ENCODE measurements at regions not wholly inside any gene's neighbourhood (a gene's known extent, or its start where the extent isn't known, plus 50 kb on each side); places are given as distances from the start of the nearest gene placed in this dataset.

DNA sequence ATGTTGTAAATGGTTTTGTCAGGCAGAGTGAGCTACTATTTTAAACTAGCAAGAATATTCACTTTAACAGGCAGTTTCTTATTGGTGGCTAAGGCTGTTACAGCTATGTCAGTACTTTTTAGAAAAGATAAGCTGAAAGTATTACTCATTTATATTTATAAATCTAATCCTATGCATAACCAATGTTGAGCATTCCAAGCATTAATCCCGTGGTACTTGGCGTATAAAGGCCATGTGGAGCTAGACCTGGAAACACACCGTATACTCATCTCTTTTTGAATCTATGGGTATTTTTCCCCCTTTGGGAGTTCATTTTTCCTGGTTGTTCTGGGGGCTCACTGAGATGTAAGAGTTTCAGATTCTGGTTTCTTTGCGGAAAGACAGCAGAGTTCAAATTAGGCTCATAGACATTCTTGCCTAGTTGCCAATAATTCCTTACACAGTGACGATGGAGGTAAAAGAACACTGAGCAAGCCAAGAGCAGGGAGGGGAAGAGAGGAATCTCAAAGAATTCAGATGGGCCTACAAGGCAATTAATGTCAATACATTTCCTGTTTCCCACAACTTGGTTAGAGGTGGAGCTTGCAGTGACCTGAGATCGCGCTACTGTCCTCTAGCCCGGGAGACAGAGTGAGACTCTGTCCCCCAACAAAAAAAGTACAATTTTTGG lies 211.5 kb downstream of the SOX4 start:
- H3K27ac Mint-ChIP-seq, result peak overlapping the region; percentile 0

GRCh38 chr6:21807299-21808044 lies 213.9 kb downstream of the SOX4 start:
- H3K4me3 Mint-ChIP-seq, result no peak overlapping the region
- no peak for DNase-seq
- H3K27ac ChIP-seq (ENCODE audit: low read depth, low read length), result no peak overlapping the region
- H3K9me3 Mint-ChIP-seq, result no peaks in the 10 kb centered on the region
- H3K27me3 ChIP-seq (ENCODE audit: control insufficient read depth, insufficient read depth, low read length, poor library complexity, severe bottlenecking), result no peaks in the 10 kb centered on the region
- peak overlapping the region; percentile 63 for H3K27ac Mint-ChIP-seq
- TF ChIP-seq CTCF (conservative IDR thresholded peaks at IDR 0.05), result no peak
- peaks cover 15% of the 10 kb centered on the region for H3K4me1 Mint-ChIP-seq
- H3K9me3 ChIP-seq (ENCODE audit: control insufficient read depth, low read length), result no peaks in the 10 kb centered on the region
- H3K27me3 Mint-ChIP-seq (ENCODE audit: insufficient read depth), result no peaks in the 10 kb centered on the region
- H3K36me3 ChIP-seq (ENCODE audit: control insufficient read depth, insufficient read depth, low read length), result peaks cover 82% of the 10 kb centered on the region
- H3K4me3 ChIP-seq (ENCODE audit: low read length), result no peak overlapping the region
- peaks cover 4% of the 10 kb centered on the region for H3K4me1 ChIP-seq (ENCODE audit: control insufficient read depth, insufficient read depth, low read length)
- H3K9ac ChIP-seq (ENCODE audit: extremely low read depth, low read length, poor library complexity, severe bottlenecking), result no peak overlapping the region
- WGBS, 2 experiments (ENCODE audit: insufficient coverage in 1 of 2, insufficient read length in 1 of 2), result 88 to 100% methylated on average over 1 of the region's 2 CpGs
- H3K36me3 Mint-ChIP-seq (ENCODE audit: low read depth), result peaks cover 37% of the 10 kb centered on the region

More for the DNA sequence above, 211.5 kb downstream of the SOX4 start:
- peaks cover 88% of the 10 kb centered on the region for H3K36me3 ChIP-seq (ENCODE audit: control insufficient read depth, insufficient read depth, low read length)
- no peak for TF ChIP-seq CTCF (conservative IDR thresholded peaks at IDR 0.05)
- WGBS, 2 experiments (ENCODE audit: insufficient coverage in 1 of 2, insufficient read length in 1 of 2), result 90 to 98% methylated on average over 4 to 8 of the region's 8 CpGs
- H3K9me3 Mint-ChIP-seq, result no peaks in the 10 kb centered on the region
- peaks cover 5% of the 10 kb centered on the region for H3K4me1 ChIP-seq (ENCODE audit: control insufficient read depth, insufficient read depth, low read length)
- H3K27ac ChIP-seq (ENCODE audit: low read depth, low read length), result no peak overlapping the region
- H3K9me3 ChIP-seq (ENCODE audit: control insufficient read depth, low read length), result no peaks in the 10 kb centered on the region
- H3K4me3 ChIP-seq (ENCODE audit: low read length), result no peak overlapping the region
- DNase-seq, result no peak
- H3K4me1 Mint-ChIP-seq, result peaks cover 28% of the 10 kb centered on the region
- H3K27me3 Mint-ChIP-seq (ENCODE audit: insufficient read depth), result no peaks in the 10 kb centered on the region
- no peaks in the 10 kb centered on the region for H3K27me3 ChIP-seq (ENCODE audit: control insufficient read depth, insufficient read depth, low read length, poor library complexity, severe bottlenecking)
- no peak overlapping the region for H3K4me3 Mint-ChIP-seq
- H3K9ac ChIP-seq (ENCODE audit: extremely low read depth, low read length, poor library complexity, severe bottlenecking), result no peak overlapping the region
- H3K36me3 Mint-ChIP-seq (ENCODE audit: low read depth), result peaks cover 34% of the 10 kb centered on the region

DNA sequence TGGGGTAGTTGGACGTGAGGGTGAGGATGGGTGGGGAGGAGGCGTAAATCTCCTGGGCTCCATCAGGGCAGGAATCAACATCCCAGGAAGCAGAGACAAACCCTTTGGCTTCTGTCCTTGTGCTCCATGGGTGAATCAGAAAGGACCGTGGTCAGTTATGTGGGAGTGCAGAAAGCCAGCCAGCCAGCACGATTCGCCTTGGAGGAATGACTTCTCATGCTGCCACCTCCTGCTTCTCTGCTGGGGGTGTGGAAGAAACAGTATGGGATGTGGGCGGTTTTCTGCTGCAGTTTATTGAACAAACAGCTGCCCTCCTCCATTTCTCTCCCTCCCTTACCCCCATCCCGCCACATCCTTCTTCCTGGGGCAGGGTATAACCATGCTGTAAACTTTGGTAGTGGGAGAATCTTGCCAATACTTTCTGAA lies 214.5 kb downstream of the SOX4 start:
- Histone ChIP-seq H3K27me3 (ENCODE audit: control insufficient read depth, insufficient read depth, low read length, poor library complexity, severe bottlenecking) (no peaks in the 10 kb centered on the region), H3K4me3 (ENCODE audit: low read length) (no peak overlapping the region), H3K9me3 (ENCODE audit: control insufficient read depth, low read length) (no peaks in the 10 kb centered on the region), H3K36me3 (ENCODE audit: control insufficient read depth, insufficient read depth, low read length) (peaks cover 82% of the 10 kb centered on the region), H3K4me1 (ENCODE audit: control insufficient read depth, insufficient read depth, low read length) (peaks cover 4% of the 10 kb centered on the region), H3K27ac (ENCODE audit: low read depth, low read length) (no peak overlapping the region), H3K9ac (ENCODE audit: extremely low read depth, low read length, poor library complexity, severe bottlenecking) (no peak overlapping the region)
- 60 to 78% methylated on average over 2 to 7 of the region's 7 CpGs for WGBS, 2 experiments (ENCODE audit: insufficient coverage in 1 of 2, insufficient read length in 1 of 2)
- no peak for TF ChIP-seq CTCF (conservative IDR thresholded peaks at IDR 0.05)
- Mint-ChIP-seq H3K4me1 (peaks cover 15% of the 10 kb centered on the region), H3K4me3 (no peak overlapping the region), H3K9me3 (no peaks in the 10 kb centered on the region), H3K36me3 (ENCODE audit: low read depth) (peaks cover 39% of the 10 kb centered on the region), H3K27me3 (ENCODE audit: insufficient read depth) (no peaks in the 10 kb centered on the region), H3K27ac (peak overlapping the region; percentile 63)
- DNase-seq, result peak; percentile 71

All from endodermal cell (in vitro differentiated cells).